Hepatocyte (in vitro differentiated cells): ENCODE measurements at regions not wholly inside any gene's neighbourhood (a gene's known extent, or its start where the extent isn't known, plus 50 kb on each side); places are given as distances from the start of the nearest gene placed in this dataset.

Experiments
- DNase-seq: peaks from one replicate; pipeline ENCODE4 v3.0.0-alpha.2; 2016; ENCODE audit warnings: low spot score
- H2AFZ ChIP-seq: fragments of 200-600 bp; sonication (generic); 2 replicates; pipeline ENCODE4 v1.6.0; 2016; ENCODE audit warnings: antibody characterized with exemption, mild to moderate bottlenecking
- H3K27ac ChIP-seq: fragments of 200-600 bp; sonication (generic); 2 replicates; pipeline ENCODE4 v1.5.1; 2016; ENCODE audit warnings: mild to moderate bottlenecking
- H3K27me3 ChIP-seq: fragments of 200-600 bp; sonication (generic); 2 replicates; pipeline ENCODE4 v1.6.1; 2016
- H3K36me3 ChIP-seq: fragments of 200-600 bp; sonication (generic); replicated peaks from 2 replicates; pipeline ENCODE4 v1.5.1; 2016; ENCODE audit warnings: low read depth; ENCODE audit not compliant: insufficient read depth
- H3K4me1 ChIP-seq: fragments of 200-600 bp; sonication (generic); 2 replicates; pipeline ENCODE4 v1.5.1; 2016; ENCODE audit warnings: mild to moderate bottlenecking, moderate library complexity; ENCODE audit not compliant: insufficient read depth
- H3K4me2 ChIP-seq: fragments of 200-600 bp; sonication (generic); 2 replicates; pipeline ENCODE4 v1.6.0; 2016
- H3K4me3 ChIP-seq: fragments of 200-600 bp; sonication (generic); 2 replicates; pipeline ENCODE4 v1.5.1; 2016; ENCODE audit warnings: mild to moderate bottlenecking
- H3K79me2 ChIP-seq: fragments of 200-600 bp; sonication (generic); 2 replicates; pipeline ENCODE4 v1.6.0; 2017; ENCODE audit warnings: mild to moderate bottlenecking
- H3K9me2 ChIP-seq: fragments of 200-600 bp; sonication (generic); replicated peaks from 2 replicates; pipeline ENCODE4 v1.6.0; 2017; ENCODE audit warnings: mild to moderate bottlenecking; ENCODE audit not compliant: insufficient read depth
- H3K9me3 ChIP-seq: fragments of 200-600 bp; sonication (generic); 2 replicates; pipeline ENCODE4 v1.5.1; 2016; ENCODE audit warnings: low read depth, mild to moderate bottlenecking
- H4K20me1 ChIP-seq: fragments of 200-600 bp; sonication (generic); 2 replicates; pipeline ENCODE4 v1.6.0; 2016; ENCODE audit warnings: mild to moderate bottlenecking; ENCODE audit not compliant: insufficient read depth, poor library complexity, severe bottlenecking
- CTCF ChIP-seq: fragments of 200-600 bp; sonication (generic); IDR thresholded peaks from 2 replicates; pipeline ENCODE4 v1.5.1; 2016; ENCODE audit warnings: antibody characterized with exemption, mild to moderate bottlenecking; ENCODE audit not compliant: poor library complexity
- EZH2 ChIP-seq: fragments of 200-600 bp; sonication (generic); IDR thresholded peaks from 2 replicates; pipeline ENCODE4 v1.6.1; 2016; ENCODE audit warnings: antibody characterized with exemption, mild to moderate bottlenecking, borderline replicate concordance
- EZH2phosphoT487 ChIP-seq: fragments of 200-600 bp; sonication (generic); IDR thresholded peaks from one replicate; pipeline ENCODE4 v1.6.1; 2018; ENCODE audit warnings: antibody characterized with exemption, mild to moderate bottlenecking, low read depth, moderate library complexity; ENCODE audit not compliant: unreplicated experiment, severe bottlenecking
- WGBS: methylation state at CpG from one replicate; pipeline ENCODE4 v1.1.6; 2016; ENCODE audit warnings: low lambda C conversion rate; ENCODE audit errors: missing lambda C conversion rate; 5-methylcytosine and 5-hydroxymethylcytosine counted together

GRCh38 chr6:81996414-81996813 lies 243.9 kb upstream of the TENT5A start:
- H4K20me1 ChIP-seq: no peaks in the 10 kb centered on the region
- DNase-seq: no peak
- H3K27me3 ChIP-seq: no peaks in the 10 kb centered on the region
- no peaks in the 10 kb centered on the region for H3K4me1 ChIP-seq
- no peaks in the 10 kb centered on the region for H3K36me3 ChIP-seq
- H3K27ac ChIP-seq: peak overlapping the region; percentile 80
- H3K4me2 ChIP-seq: no peak overlapping the region
- H3K9me2 ChIP-seq: no peaks in the 10 kb centered on the region
- H3K4me3 ChIP-seq: no peak overlapping the region
- TF ChIP-seq EZH2 (no peak), CTCF (no peak), EZH2phosphoT487 (no peak)
- no peaks in the 10 kb centered on the region for H3K9me3 ChIP-seq
- H2AFZ ChIP-seq: no peak overlapping the region
- WGBS: 93% methylated on average over 4 of the region's 4 CpGs
- no peaks in the 10 kb centered on the region for H3K79me2 ChIP-seq

GRCh38 chr6:81995548-81996289 lies 243.2 kb upstream of the TENT5A start:
- Histone ChIP-seq H3K4me1 (no peaks in the 10 kb centered on the region), H2AFZ (no peak overlapping the region), H3K4me3 (no peak overlapping the region), H3K4me2 (no peak overlapping the region), H3K27ac (no peak overlapping the region), H3K9me2 (no peaks in the 10 kb centered on the region), H3K9me3 (no peaks in the 10 kb centered on the region), H4K20me1 (no peaks in the 10 kb centered on the region), H3K27me3 (no peaks in the 10 kb centered on the region), H3K79me2 (no peaks in the 10 kb centered on the region), H3K36me3 (no peaks in the 10 kb centered on the region)
- TF ChIP-seq CTCF (no peak), EZH2 (no peak), EZH2phosphoT487 (no peak)
- DNase-seq: no peak
- 68% methylated on average over 1 of the region's 1 CpG for WGBS

- Histone ChIP-seq H2AFZ (no peak overlapping the region), H3K27ac (no peak overlapping the region), H3K79me2 (no peaks in the 10 kb centered on the region), H3K27me3 (no peaks in the 10 kb centered on the region), H3K4me1 (no peaks in the 10 kb centered on the region), H3K36me3 (no peaks in the 10 kb centered on the region), H4K20me1 (no peaks in the 10 kb centered on the region), H3K9me3 (no peaks in the 10 kb centered on the region), H3K4me3 (no peak overlapping the region), H3K4me2 (no peak overlapping the region), H3K9me2 (no peaks in the 10 kb centered on the region)
- no peak for DNase-seq
- 90% methylated on average over 3 of the region's 3 CpGs for WGBS
- TF ChIP-seq CTCF (no peak), EZH2 (no peak), EZH2phosphoT487 (no peak)
Observed at GRCh38 chr6:81988871-81989270, 236.4 kb upstream of the TENT5A start.
